GM23338 (cell line): ENCODE measurements at regions not wholly inside any gene's neighbourhood (a gene's known extent, or its start where the extent isn't known, plus 50 kb on each side); places are given as distances from the start of the nearest gene placed in this dataset.

ENCODE experiments used
- ATAC-seq: fragments of 200-7000 bp; cut with Tn5 transposase; 3 replicates; pipeline ENCODE4 v1.9.1; 2020
- DNase-seq: peaks from one replicate; pipeline ENCODE4 v3.0.0-alpha.2; 2015; ENCODE audit warnings: low spot score
- H2AFZ ChIP-seq: fragments of 200-600 bp; sonication (generic); 2 replicates; pipeline ENCODE4 v1.8.0; 2016; ENCODE audit warnings: antibody characterized with exemption, mild to moderate bottlenecking, moderate library complexity
- H3F3A ChIP-seq: fragments of 200-600 bp; sonication (generic); replicated peaks from 2 replicates; pipeline ENCODE4 v1.8.0; 2017; ENCODE audit warnings: antibody characterized with exemption, mixed run types, low read depth
- H3K27ac ChIP-seq: fragments of 200-600 bp; sonication (generic); 2 replicates; pipeline ENCODE4 v1.6.1; 2016; ENCODE audit warnings: low read depth
- H3K27me3 ChIP-seq: fragments of 200-600 bp; sonication (generic); 2 replicates; pipeline ENCODE4 v1.8.0; 2016; ENCODE audit warnings: mild to moderate bottlenecking, mixed run types, moderate library complexity; ENCODE audit not compliant: insufficient read depth
- H3K36me3 ChIP-seq: fragments of 200-600 bp; sonication (generic); 2 replicates; pipeline ENCODE4 v1.8.0; 2016; ENCODE audit warnings: mild to moderate bottlenecking; ENCODE audit not compliant: insufficient read depth
- H3K4me1 ChIP-seq: fragments of 200-600 bp; sonication (generic); 2 replicates; pipeline ENCODE4 v1.8.0; 2016; ENCODE audit warnings: mild to moderate bottlenecking, moderate library complexity; ENCODE audit not compliant: insufficient read depth
- H3K4me2 ChIP-seq: fragments of 200-600 bp; sonication (generic); 2 replicates; pipeline ENCODE4 v1.7.1; 2017; ENCODE audit warnings: mixed run types
- H3K4me3 ChIP-seq: fragments of 200-600 bp; sonication (generic); 2 replicates; pipeline ENCODE4 v1.6.1; 2016; ENCODE audit warnings: mixed run types
- H3K79me2 ChIP-seq: fragments of 200-600 bp; sonication (generic); replicated peaks from 2 replicates; pipeline ENCODE4 v1.8.0; 2017; ENCODE audit warnings: mild to moderate bottlenecking; ENCODE audit not compliant: insufficient read depth
- H3K9me2 ChIP-seq: fragments of 200-600 bp; sonication (generic); 2 replicates; pipeline ENCODE4 v1.8.0; 2017; ENCODE audit not compliant: insufficient read depth
- H4K20me1 ChIP-seq: fragments of 200-600 bp; sonication (generic); replicated peaks from 2 replicates; pipeline ENCODE4 v1.8.0; 2017; ENCODE audit warnings: mild to moderate bottlenecking; ENCODE audit not compliant: insufficient read depth
- H3K27ac Mint-ChIP-seq: 2 replicates; pipeline ENCODE4 v1.8.0; 2020; ENCODE audit warnings: inconsistent platforms, mild to moderate bottlenecking, moderate library complexity, mixed read lengths
- H3K27me3 Mint-ChIP-seq: 3 replicates; pipeline ENCODE4 v1.8.0; 2022; ENCODE audit warnings: low read depth, mild to moderate bottlenecking, moderate library complexity, mixed read lengths, inconsistent platforms; ENCODE audit not compliant: insufficient read depth, poor library complexity
- H3K36me3 Mint-ChIP-seq: 3 replicates; pipeline ENCODE4 v1.8.0; 2021; ENCODE audit warnings: low read depth, mild to moderate bottlenecking, inconsistent platforms, moderate library complexity, mixed read lengths
- H3K4me1 Mint-ChIP-seq: 3 replicates; pipeline ENCODE4 v1.8.0; 2020; ENCODE audit warnings: mild to moderate bottlenecking, inconsistent platforms, mixed read lengths
- H3K4me3 Mint-ChIP-seq: 3 replicates; pipeline ENCODE4 v1.8.0; 2021; ENCODE audit warnings: moderate library complexity, mild to moderate bottlenecking, inconsistent platforms, mixed read lengths
- H3K9me3 Mint-ChIP-seq: 3 replicates; pipeline ENCODE4 v1.8.0; 2020; ENCODE audit warnings: moderate library complexity, mild to moderate bottlenecking, inconsistent platforms, mixed read lengths
- CREB1 ChIP-seq: fragments of 250-450 bp; sonication (Bioruptor Pico); IDR thresholded peaks from 2 replicates; pipeline ENCODE4 v1.5.0; 2020; ENCODE audit warnings: low read depth, mild to moderate bottlenecking, moderate library complexity
- EZH2 ChIP-seq: fragments of 200-600 bp; sonication (generic); IDR thresholded peaks from one replicate; pipeline ENCODE4 v1.8.0; 2017; ENCODE audit warnings: antibody characterized with exemption, mild to moderate bottlenecking, low read depth; ENCODE audit not compliant: unreplicated experiment
- EZH2phosphoT487 ChIP-seq: fragments of 200-600 bp; sonication (generic); IDR thresholded peaks from one replicate; pipeline ENCODE4 v1.8.1; 2018; ENCODE audit warnings: antibody characterized with exemption; ENCODE audit not compliant: unreplicated experiment
- NANOG ChIP-seq: IDR thresholded peaks from 2 replicates; pipeline ENCODE4 v1.6.1; 2016; ENCODE audit warnings: antibody characterized with exemption, borderline replicate concordance
- POLR2AphosphoS5 ChIP-seq: IDR thresholded peaks from 2 replicates; pipeline ENCODE4 v1.6.1; 2016; ENCODE audit warnings: antibody characterized with exemption, low read depth
- REST ChIP-seq: IDR thresholded peaks from one replicate; pipeline ENCODE4 v1.6.1; 2018; ENCODE audit warnings: antibody characterized with exemption; ENCODE audit not compliant: unreplicated experiment
- ZNF331 ChIP-seq: fragments of 250-450 bp; sonication (Bioruptor Pico); IDR thresholded peaks from 2 replicates; pipeline ENCODE4 v1.5.0; 2020; ENCODE audit warnings: low read depth, mild to moderate bottlenecking, moderate library complexity
- ZNF462 ChIP-seq: fragments of 250-450 bp; sonication (Bioruptor Pico); IDR thresholded peaks from 2 replicates; pipeline ENCODE4 v1.5.0; 2020; ENCODE audit warnings: mild to moderate bottlenecking, moderate library complexity
- TF ChIP-seq, protein P1 (sequence below): IDR thresholded peaks from 2 replicates; pipeline ENCODE4 v1.6.1; 2016; ENCODE audit warnings: antibody characterized with exemption

- no peak overlapping the region for H3K27ac Mint-ChIP-seq
- no peaks in the 10 kb centered on the region for H4K20me1 ChIP-seq
- H3K4me1 Mint-ChIP-seq: no peaks in the 10 kb centered on the region
- H3K4me3 Mint-ChIP-seq: no peak overlapping the region
- H3K36me3 ChIP-seq: no peaks in the 10 kb centered on the region
- H3F3A ChIP-seq: no peaks in the 10 kb centered on the region
- no peaks in the 10 kb centered on the region for H3K9me2 ChIP-seq
- no peaks in the 10 kb centered on the region for H3K4me1 ChIP-seq
- DNase-seq (no peak), ATAC-seq (no peak)
- no peak overlapping the region for H3K4me3 ChIP-seq
- H3K27me3 ChIP-seq: no peaks in the 10 kb centered on the region
- no peak overlapping the region for H3K4me2 ChIP-seq
- H3K36me3 Mint-ChIP-seq: no peaks in the 10 kb centered on the region
- H3K27ac ChIP-seq: no peak overlapping the region
- no peaks in the 10 kb centered on the region for H3K27me3 Mint-ChIP-seq
- no peak for TF ChIP-seq ZNF462
- H3K79me2 ChIP-seq: no peaks in the 10 kb centered on the region
- H3K9me3 Mint-ChIP-seq: no peaks in the 10 kb centered on the region
- H2AFZ ChIP-seq: no peak overlapping the region
Measured at GRCh38 chr6:91708534-91708933, 1121.7 kb upstream of the MAP3K7 start.

DNA sequence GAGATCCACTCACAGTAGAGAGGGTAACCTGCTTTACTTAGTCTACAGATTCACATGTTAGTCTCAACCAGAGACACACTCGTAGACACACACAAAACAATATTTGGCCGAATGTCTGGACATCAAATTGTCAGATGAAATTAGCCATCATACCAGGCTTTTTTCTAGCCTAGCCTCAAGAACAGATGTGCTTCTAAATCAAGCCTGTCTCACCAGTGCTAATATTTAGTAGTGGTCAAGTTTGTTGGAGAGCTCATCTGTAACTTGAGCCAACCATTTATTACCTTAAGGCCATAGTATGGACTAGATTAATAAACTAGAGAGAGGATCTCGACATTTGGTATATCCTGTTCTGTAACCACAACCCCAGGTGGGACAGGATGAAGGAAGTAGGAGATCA is 1118.8 kb upstream of the MAP3K7 start:
- no peak overlapping the region for H3K27ac ChIP-seq
- no peaks in the 10 kb centered on the region for H3K79me2 ChIP-seq
- H3K4me1 ChIP-seq: no peaks in the 10 kb centered on the region
- H3K36me3 Mint-ChIP-seq: no peaks in the 10 kb centered on the region
- no peak overlapping the region for H3K4me3 ChIP-seq
- H3K27me3 Mint-ChIP-seq: no peaks in the 10 kb centered on the region
- no peak overlapping the region for H3K27ac Mint-ChIP-seq
- DNase-seq (no peak), ATAC-seq (no peak)
- H3K4me1 Mint-ChIP-seq: no peaks in the 10 kb centered on the region
- H3K36me3 ChIP-seq: no peaks in the 10 kb centered on the region
- H2AFZ ChIP-seq: no peak overlapping the region
- H3K9me3 Mint-ChIP-seq: no peaks in the 10 kb centered on the region
- H3K9me2 ChIP-seq: no peaks in the 10 kb centered on the region
- no peaks in the 10 kb centered on the region for H4K20me1 ChIP-seq
- no peaks in the 10 kb centered on the region for H3F3A ChIP-seq
- H3K4me3 Mint-ChIP-seq: no peak overlapping the region
- no peaks in the 10 kb centered on the region for H3K27me3 ChIP-seq
- H3K4me2 ChIP-seq: no peak overlapping the region
- TF ChIP-seq ZNF331 (CRISPR knock-in tag) (no peak), EZH2 (no peak), EZH2phosphoT487 (no peak), POLR2AphosphoS5 (no peak), REST (no peak), NANOG (no peak), CREB1 (CRISPR knock-in tag) (no peak)
- TF ChIP-seq, protein P1, sequence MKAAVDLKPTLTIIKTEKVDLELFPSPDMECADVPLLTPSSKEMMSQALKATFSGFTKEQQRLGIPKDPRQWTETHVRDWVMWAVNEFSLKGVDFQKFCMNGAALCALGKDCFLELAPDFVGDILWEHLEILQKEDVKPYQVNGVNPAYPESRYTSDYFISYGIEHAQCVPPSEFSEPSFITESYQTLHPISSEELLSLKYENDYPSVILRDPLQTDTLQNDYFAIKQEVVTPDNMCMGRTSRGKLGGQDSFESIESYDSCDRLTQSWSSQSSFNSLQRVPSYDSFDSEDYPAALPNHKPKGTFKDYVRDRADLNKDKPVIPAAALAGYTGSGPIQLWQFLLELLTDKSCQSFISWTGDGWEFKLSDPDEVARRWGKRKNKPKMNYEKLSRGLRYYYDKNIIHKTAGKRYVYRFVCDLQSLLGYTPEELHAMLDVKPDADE: no peak
